ENCODE measurements at regions not wholly inside any gene's neighbourhood (a gene's known extent, or its start where the extent isn't known, plus 50 kb on each side); places are given as distances from the start of the nearest gene placed in this dataset.

DNA sequence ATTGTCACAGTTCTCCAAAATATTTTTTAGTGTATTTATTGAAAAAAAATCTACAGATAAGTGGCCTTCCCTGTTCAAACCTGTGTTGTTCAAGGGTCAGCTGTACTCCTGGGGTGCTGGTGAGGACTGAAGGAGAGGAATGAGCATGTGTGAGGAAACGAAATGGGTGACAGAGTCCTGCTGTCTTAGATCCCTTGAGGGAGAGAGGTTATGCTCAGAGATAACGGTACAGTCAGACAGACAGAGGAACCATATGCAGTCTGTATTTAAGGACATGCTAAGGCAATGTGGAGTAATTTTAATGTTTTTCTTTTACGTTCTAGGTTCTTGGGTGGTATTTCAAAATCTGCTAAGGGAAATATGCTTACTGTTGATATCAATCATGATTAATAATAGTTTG is 352.9 kb upstream of the RGS6 start:
- TF ChIP-seq, protein P1, sequence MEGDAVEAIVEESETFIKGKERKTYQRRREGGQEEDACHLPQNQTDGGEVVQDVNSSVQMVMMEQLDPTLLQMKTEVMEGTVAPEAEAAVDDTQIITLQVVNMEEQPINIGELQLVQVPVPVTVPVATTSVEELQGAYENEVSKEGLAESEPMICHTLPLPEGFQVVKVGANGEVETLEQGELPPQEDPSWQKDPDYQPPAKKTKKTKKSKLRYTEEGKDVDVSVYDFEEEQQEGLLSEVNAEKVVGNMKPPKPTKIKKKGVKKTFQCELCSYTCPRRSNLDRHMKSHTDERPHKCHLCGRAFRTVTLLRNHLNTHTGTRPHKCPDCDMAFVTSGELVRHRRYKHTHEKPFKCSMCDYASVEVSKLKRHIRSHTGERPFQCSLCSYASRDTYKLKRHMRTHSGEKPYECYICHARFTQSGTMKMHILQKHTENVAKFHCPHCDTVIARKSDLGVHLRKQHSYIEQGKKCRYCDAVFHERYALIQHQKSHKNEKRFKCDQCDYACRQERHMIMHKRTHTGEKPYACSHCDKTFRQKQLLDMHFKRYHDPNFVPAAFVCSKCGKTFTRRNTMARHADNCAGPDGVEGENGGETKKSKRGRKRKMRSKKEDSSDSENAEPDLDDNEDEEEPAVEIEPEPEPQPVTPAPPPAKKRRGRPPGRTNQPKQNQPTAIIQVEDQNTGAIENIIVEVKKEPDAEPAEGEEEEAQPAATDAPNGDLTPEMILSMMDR (IDR thresholded peaks at IDR 0.05), result no peak
- no peak for TF ChIP-seq EP300 (IDR thresholded peaks at IDR 0.05)

Measured in esophagus muscularis mucosa (tissue), 3 donors.